ENCODE measurements at regions not wholly inside any gene's neighbourhood (a gene's known extent, or its start where the extent isn't known, plus 50 kb on each side); places are given as distances from the start of the nearest gene placed in this dataset.
A peak's percentile ranks its signal among the peaks of the same experiment; 100 is the strongest.

GRCh38 chr11:15490535-15490934, 375.8 kb downstream of the INSC start:
- DNase-seq = no peak

GRCh38 chr11:15493066-15493465, 378.3 kb downstream of the INSC start:
- no peak for DNase-seq

GRCh38 chr11:15493921-15494620, 379.3 kb downstream of the INSC start:
- DNase-seq = no peak

- DNase-seq = no peak
Measured at GRCh38 chr11:15494740-15495139, 380.0 kb downstream of the INSC start.

- no peak for DNase-seq
Measured at GRCh38 chr11:15495462-15495861, 380.7 kb downstream of the INSC start.

- no peak for DNase-seq
Measured at GRCh38 chr11:15497366-15497765, 382.6 kb downstream of the INSC start.

- DNase-seq = peak; percentile 21
Measured at GRCh38 chr11:15499674-15500073, 385.0 kb downstream of the INSC start.

GRCh38 chr11:15500643-15501042, 385.9 kb downstream of the INSC start:
- DNase-seq = no peak

GRCh38 chr11:15501566-15501965, 386.8 kb downstream of the INSC start:
- no peak for DNase-seq

- DNase-seq = no peak
Measured at GRCh38 chr11:15505155-15505554, 390.4 kb downstream of the INSC start.

- no peak for DNase-seq
Measured at GRCh38 chr11:15507592-15507991, 392.9 kb downstream of the INSC start.

- no peak for DNase-seq
Measured at GRCh38 chr11:15509082-15509481, 394.4 kb downstream of the INSC start.

GRCh38 chr11:15519124-15519791, 404.5 kb downstream of the INSC start:
- DNase-seq = no peak

GRCh38 chr11:15519911-15520310, 405.2 kb downstream of the INSC start:
- DNase-seq = no peak

GRCh38 chr11:15523543-15523942, 408.8 kb downstream of the INSC start:
- DNase-seq = no peak

GRCh38 chr11:15525582-15525981, 410.9 kb downstream of the INSC start:
- no peak for DNase-seq

GRCh38 chr11:15526032-15526431, 411.3 kb downstream of the INSC start:
- no peak for DNase-seq

GRCh38 chr11:15526859-15527450, 412.2 kb downstream of the INSC start:
- DNase-seq = no peak

GRCh38 chr11:15532432-15532831, 417.7 kb downstream of the INSC start:
- DNase-seq = no peak

GRCh38 chr11:15534266-15534665, 419.5 kb downstream of the INSC start:
- no peak for DNase-seq

- DNase-seq = no peak
Measured at GRCh38 chr11:15535414-15535813, 420.7 kb downstream of the INSC start.

- DNase-seq = no peak
Measured at GRCh38 chr11:15536438-15536837, 421.7 kb downstream of the INSC start.

- DNase-seq = no peak
Measured at GRCh38 chr11:15539645-15540044, 424.9 kb downstream of the INSC start.

- no peak for DNase-seq
Measured at GRCh38 chr11:15541079-15541478, 426.4 kb downstream of the INSC start.
